Activated CD4-positive, alpha-beta T cell treated with anti-CD3 and anti-CD28 coated beads, Interleukin-2, amount 50 U/mL, for 24 hours (primary cell): ENCODE measurements at regions not wholly inside any gene's neighbourhood (a gene's known extent, or its start where the extent isn't known, plus 50 kb on each side); places are given as distances from the start of the nearest gene placed in this dataset.

ENCODE experiments used
- DNase-seq, 2 donors: peaks; one replicate each; pipeline ENCODE4 v3.0.0-alpha.2; 2020; ENCODE audit warnings: low read depth in 1 of 2, low spot score in 1 of 2

DNA sequence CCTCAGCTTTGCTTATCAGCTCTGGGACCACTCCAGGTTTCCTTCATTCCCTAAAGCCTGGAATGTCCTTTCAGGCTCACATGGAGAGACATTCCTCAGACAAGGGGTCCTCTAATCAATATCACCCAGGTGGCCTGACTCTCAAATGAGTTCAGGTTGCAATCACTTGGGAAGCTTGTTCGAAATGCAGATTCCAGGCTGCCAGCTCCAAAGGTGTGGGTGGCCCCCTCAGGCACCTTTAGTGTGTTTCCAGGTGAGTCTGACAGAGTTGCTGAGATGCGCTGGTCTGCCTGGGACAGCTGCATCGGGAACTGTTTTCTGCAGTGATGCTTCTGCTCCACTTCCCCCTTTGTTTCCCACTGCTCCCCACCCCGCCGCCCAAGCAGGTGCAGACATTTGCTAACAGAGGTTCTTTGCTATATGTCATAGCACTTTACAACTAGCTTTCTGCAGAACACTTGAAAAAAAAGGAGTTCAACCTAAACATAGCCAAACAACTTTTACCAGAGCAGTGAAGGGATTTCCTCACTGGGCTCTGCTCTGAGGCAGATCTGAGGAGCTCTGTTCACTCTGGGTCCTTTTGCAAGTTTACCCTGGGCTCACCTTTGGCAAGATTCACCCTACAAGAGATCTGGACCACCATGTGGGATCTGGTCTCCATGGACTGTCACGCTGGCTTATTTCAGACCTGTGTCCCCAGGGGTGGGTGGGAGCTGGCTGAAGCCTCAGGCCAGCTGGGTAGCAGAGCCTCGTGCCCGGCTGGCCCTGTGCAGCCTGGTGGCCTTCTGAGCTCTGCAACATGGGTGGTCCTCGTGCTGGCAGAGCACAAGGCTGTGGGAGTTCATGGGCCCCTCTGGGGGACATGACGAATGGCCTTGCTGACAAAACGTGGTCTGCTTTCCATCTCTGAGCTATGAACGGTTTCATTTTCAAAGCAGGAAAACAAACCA lies 539.6 kb downstream of the CCDC171 start:
- DNase-seq = no peak

DNA sequence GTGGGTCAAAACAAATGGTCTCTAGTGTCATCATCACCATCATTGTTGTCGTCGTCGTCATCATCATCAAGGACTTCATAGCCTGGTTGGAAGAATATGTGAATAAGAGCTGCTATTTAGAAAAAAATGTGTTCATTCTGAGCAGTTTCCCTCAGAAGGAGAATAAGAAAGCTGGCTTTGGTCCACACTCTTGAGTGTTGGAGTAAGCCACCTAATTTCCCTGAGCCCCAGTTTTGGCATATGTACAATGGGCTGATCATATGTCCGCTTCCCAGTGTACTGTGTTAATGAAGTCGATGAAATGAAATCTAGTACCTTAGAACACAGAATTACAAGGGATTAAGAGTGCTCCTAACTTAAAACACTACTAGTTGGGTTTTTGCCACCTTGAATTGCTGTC lies 545.5 kb downstream of the CCDC171 start:
- DNase-seq = no peak

- no peak for DNase-seq
These were observed 547.1 kb downstream of the CCDC171 start for GRCh38 chr9:16099732-16100536.

GRCh38 chr9:16100537-16101091 lies 547.8 kb downstream of the CCDC171 start:
- no peak for DNase-seq

GRCh38 chr9:16102154-16102553 lies 549.3 kb downstream of the CCDC171 start:
- DNase-seq = no peak

DNA sequence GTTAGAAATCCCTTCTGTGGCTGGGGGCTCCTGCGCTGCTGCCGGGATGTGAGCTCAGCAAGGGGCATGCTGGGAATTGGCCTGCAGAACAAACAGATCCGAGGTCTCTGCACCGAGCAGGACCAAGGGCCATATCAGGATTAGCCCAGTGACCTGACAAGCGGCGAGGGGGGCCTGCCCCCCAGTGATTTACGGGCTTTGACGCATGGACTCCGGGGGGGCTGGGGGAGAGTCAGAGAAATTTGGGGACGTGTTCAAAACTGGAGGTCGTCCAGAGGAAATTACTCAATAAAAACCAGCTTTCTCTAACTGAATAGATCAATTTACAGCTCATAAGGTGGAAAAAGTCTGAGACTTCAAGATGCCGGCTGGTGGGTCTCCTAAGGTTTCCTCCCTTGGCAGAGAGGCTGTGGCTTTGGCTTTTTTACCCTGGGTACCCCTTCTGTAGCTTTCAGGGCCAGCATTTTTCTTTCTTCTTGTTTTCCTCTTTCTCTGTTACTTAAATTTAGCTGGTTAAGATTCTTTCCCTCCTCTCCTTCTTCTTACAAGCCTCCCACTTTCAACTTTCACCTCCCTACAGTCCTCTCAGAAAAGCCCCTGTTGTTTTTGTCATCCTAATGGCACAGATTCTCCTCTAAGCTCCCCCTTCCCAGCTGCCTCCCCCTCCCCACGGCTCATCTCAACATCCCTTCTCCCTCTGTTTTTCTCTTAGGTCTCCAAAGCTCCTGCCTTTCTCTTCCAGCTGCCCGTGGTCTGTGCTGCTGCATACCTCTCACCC lies 551.0 kb downstream of the CCDC171 start:
- no peak for DNase-seq

DNA sequence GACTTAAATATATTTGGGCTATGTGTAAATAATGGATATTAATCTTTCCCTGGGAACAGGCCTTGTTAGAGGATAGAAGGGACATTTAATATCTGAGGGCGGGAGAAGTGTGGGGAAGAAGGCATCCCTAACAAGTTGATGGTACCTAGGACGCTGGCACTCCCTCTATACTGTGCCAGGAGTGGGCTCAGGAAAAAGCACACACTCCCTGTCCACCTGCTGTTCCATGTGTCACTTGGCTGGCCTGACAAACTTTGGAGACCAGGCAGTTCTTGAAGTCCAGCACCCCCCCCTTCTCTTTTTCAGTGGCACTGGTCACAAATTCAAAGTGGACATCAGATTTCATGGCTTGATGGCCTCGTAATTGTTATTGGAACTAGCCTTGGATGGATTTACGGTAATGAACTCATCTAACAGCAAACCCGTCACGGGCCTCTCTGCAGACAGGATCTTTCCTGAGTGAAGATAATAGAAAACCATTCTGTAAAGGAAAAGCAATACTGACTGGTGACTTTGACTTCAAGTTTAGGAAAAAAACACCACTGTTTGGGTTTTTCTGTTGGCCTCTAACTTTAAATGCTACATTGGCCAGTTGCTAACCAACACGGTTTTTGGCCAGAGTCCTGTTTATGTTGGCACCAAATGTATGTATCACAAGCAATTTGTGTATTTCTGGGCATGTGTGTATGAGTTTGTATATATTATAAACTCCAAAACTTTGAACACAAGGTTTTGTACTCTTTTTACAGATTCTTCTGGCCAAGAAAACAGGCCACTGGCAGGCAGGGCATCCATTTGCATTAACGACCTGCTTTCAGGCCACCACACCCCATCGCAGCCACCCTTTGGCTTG lies 552.6 kb downstream of the CCDC171 start:
- no peak for DNase-seq

GRCh38 chr9:16106021-16106571 lies 553.3 kb downstream of the CCDC171 start:
- DNase-seq = no peak

DNA sequence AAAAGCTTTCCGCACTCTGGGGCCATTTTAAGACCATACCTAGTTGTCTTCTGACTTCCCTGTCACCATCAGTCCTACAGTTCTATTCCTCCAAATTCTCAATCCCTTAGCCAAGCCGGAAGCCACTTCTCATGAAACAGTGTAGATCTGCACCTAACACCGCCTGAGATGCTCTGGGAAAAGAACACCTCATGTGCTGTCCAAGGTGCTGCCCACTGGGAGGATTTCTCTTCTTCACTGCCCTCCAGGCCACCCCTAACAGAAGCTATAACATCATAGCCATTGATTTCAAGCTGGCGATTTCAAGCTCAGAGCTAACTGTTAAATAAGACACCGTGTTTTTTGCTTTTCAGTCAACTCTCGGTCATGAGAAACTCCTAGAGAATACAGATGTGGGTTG lies 559.3 kb downstream of the CCDC171 start:
- no peak for DNase-seq

GRCh38 chr9:16115994-16116393 lies 563.2 kb downstream of the CCDC171 start:
- no peak for DNase-seq

- no peak for DNase-seq
These were observed 565.2 kb downstream of the CCDC171 start for GRCh38 chr9:16118043-16118442.

- no peak for DNase-seq
These were observed 566.7 kb downstream of the CCDC171 start for GRCh38 chr9:16119261-16120230.

DNA sequence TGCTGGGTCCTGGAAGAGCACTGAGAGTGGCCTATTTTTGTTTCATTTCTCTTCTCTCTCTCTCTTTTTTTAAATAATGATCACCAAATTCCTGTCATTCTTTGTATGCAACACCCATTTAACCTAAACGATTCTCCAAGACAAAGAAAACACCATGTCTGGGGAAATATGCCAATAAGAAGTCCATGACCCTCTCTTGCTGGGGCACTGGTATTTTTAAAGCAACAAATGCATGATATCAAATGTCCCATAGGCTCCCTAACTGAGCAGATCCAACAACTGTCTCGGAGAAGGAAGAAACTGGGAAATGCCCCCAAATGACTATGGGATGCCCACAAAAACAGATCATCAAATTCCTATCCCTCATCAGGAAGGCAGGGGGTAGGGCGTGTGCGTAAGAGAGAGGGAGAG lies 567.4 kb downstream of the CCDC171 start:
- DNase-seq = no peak

DNA sequence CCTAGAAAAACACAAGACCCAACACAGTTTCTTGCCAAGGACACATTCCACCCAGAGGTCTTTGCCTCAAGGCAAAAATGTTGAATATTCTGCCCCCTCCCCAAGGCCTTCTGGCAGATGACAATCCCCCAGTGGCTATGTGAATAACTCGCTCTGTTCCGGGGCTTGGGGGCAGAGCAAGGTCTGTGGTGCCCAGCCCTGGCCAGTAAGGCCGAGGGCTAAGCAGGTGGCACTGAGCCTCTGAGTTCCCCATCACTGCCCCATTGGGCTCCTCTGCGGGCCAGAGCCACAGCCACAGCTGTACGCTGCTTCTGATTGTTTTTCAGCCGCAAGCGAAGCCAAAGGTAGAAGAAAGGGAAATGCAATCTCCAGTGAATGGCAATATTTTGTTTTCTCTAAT lies 567.9 kb downstream of the CCDC171 start:
- DNase-seq = no peak

DNA sequence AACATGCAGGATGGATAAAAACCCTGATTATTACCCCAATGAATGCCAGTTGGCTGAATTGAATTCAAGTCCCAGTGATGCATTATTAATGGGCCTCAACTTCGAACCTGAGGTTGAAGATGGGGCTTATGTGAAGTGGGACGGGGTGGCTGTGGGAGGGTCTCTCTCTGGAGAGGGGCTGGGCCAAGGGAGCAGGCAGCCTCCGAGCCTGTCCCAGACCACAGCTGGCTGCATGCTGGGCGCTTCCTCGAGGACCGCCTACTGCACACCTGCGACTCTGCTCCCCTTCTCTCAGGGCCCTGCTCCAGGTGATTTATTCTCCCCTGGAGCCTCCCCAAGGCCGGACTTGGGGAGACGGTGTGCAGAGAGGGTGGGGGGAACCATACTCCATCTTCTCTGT lies 568.3 kb downstream of the CCDC171 start:
- DNase-seq = no peak

- no peak for DNase-seq
These were observed 568.9 kb downstream of the CCDC171 start for GRCh38 chr9:16121601-16122286.

GRCh38 chr9:16125629-16126028 lies 572.8 kb downstream of the CCDC171 start:
- no peak for DNase-seq

- DNase-seq = no peak
These were observed 573.2 kb downstream of the CCDC171 start for GRCh38 chr9:16126042-16126441.
